GM08714 (cell line): ENCODE measurements at regions not wholly inside any gene's neighbourhood (a gene's known extent, or its start where the extent isn't known, plus 50 kb on each side); places are given as distances from the start of the nearest gene placed in this dataset.

Experiments used
- H3K4me3 ChIP-seq: fragments of 200-500 bp; sonication (Bioruptor generic); 2 replicates; pipeline ENCODE4 v1.5.1; 2014; ENCODE audit warnings: mild to moderate bottlenecking, low read length, inconsistent platforms
- ZNF274 ChIP-seq: IDR thresholded peaks from 2 replicates; pipeline ENCODE4 v1.6.1; 2012; ENCODE audit warnings: mild to moderate bottlenecking, low read depth, low read length

DNA sequence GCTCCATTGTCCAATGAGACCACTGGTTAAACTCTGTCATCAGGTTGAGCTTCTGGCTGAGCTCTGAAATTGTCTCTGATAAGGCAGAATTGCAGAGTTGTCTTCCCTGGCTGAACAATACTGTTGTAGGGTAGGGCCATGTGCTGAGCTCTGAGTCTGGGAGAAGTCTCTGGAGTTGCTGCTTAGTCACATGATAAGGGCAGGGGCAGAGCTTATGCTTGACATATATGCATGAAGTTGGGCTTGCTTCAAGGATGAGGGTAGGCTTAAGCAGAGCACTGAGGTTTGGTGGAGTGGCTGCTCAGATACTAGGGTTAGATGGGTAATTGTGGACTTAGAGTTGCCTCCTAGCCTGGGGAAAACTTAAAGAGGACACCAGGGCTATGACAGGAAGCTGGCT, 946.3 kb upstream of the MIR17HG start:
- TF ChIP-seq ZNF274, result no peak
- H3K4me3 ChIP-seq, result no peak overlapping the region

DNA sequence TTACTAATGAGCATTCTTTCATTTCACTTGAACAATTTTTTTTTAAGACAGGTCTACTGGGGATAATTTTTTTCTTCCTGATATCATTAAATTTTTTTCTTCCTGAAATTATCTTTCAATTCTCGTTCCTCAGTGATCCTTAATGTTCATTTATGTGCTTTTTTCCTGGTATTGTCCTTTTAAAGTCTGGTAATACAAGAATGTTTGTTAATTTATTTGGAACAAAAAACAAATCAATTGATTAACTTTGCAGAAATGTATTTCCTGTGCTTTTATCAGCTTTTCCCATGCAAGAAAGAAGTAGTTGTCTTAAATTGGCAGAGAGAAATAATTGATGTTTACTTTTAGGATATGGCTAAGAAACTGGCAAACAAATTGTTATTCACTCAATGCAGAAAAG, 945.4 kb upstream of the MIR17HG start:
- no peak for TF ChIP-seq ZNF274
- no peak overlapping the region for H3K4me3 ChIP-seq

DNA sequence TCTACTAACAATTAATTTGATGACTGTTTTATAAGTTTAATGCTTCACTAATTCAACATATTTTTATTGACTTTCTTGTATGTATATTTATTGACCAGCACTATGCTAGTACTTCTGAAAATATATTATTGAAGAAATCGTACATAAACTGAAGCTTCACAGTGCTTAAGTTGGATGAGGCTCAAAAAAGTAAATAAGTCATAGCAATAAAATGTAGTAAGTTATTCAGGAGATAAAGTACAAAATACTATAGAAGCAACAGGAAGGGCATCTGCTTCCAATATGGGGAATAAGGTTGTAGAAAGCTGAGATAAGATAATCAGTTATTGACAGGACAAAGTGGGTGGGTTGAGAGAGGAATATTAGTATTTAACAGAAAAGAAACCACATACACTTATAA, 944.9 kb upstream of the MIR17HG start:
- TF ChIP-seq ZNF274, result no peak
- no peak overlapping the region for H3K4me3 ChIP-seq

DNA sequence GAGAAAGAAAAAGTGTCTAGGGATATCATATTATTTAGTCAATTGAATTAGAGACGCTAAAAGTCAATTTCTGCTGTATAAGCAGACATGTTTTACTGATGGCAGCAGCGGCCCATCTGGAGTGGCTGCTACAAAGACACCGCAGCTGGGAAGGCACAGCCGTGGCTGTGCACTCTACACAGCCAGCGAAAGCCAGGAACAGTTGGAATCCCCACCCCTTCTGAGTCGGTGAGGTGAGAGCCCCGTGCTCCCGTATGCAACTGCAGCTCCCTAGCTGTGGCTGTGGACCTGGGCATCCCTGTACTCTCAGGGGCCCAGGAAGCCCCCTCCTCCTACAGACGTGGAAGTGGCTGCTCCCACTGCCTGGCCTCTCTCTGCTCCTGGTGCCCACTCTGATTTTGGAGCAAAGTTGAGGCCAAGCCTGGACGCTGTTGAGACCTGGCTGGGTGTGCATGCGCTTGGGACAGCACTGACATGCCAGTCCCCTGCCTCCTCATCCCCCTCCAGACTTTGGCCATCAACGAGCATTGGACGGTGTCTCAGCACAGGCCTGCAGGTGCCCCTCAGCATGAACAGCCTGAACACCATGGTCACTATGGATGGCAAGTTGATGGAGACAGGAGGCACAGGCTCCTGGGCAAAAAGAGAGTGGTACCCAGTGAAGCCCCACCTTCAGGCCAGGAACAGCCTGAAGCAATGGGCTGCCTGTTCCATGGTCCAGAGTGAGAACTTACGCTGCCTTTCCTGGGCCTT, 944.0 kb upstream of the MIR17HG start:
- TF ChIP-seq ZNF274, result no peak
- no peak overlapping the region for H3K4me3 ChIP-seq

DNA sequence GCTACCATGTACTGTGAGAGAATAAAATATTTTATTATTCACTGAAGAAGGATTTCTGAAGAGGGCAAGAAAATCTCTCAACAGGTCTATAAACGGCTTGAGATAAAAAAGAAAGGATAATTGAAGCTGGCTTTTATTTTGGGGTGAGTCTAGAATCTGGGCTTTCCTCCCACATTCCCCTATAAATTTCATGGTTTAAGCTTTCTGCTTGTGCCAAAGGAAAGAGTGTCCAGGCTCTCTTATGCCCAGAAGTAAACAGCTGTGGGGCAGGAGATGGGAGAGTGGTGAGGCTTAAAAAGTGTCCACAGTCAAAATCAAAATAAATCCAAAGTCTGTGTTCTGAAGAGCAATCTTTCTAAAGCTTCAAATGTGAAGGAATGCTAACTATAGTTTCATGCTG, 942.2 kb upstream of the MIR17HG start:
- no peak for TF ChIP-seq ZNF274
- no peak overlapping the region for H3K4me3 ChIP-seq

DNA sequence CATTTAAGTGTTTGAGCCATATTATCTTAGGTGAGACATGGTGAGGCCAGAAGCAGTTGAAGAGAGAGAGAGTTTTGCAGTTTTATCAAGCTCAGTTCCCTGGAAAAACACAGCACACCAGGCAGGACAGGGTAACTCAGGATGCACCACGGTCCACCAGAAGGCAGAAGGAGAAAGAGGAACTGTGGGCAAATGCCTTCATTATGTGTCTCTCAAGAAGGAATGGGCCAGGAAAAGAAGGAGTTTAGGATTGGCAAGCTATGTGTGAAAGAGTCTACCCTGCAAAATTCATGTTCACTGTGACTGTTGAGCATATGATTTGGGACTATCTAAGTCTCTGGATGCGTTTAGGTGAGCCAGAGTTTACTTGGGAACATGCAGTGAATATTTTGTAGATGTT, 934.5 kb upstream of the MIR17HG start:
- no peak overlapping the region for H3K4me3 ChIP-seq
- no peak for TF ChIP-seq ZNF274

DNA sequence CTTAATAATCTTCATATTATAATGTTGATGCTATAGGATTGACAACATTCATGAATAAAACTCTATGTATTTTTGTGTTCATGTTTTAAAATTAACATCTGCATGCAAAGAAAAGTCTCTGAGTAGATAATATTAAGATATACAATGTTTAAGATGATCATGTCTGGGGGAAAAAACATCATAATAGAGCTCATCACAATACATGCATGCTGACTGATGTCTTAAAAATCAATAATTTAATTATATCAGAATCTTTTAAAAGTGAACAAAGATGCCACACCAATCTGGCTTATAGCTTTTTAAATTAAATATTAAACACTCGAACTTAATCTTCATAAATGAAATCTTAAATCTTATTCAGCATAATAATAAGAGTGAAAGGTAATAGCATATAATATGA, 933.9 kb upstream of the MIR17HG start:
- no peak for TF ChIP-seq ZNF274
- H3K4me3 ChIP-seq, result no peak overlapping the region

DNA sequence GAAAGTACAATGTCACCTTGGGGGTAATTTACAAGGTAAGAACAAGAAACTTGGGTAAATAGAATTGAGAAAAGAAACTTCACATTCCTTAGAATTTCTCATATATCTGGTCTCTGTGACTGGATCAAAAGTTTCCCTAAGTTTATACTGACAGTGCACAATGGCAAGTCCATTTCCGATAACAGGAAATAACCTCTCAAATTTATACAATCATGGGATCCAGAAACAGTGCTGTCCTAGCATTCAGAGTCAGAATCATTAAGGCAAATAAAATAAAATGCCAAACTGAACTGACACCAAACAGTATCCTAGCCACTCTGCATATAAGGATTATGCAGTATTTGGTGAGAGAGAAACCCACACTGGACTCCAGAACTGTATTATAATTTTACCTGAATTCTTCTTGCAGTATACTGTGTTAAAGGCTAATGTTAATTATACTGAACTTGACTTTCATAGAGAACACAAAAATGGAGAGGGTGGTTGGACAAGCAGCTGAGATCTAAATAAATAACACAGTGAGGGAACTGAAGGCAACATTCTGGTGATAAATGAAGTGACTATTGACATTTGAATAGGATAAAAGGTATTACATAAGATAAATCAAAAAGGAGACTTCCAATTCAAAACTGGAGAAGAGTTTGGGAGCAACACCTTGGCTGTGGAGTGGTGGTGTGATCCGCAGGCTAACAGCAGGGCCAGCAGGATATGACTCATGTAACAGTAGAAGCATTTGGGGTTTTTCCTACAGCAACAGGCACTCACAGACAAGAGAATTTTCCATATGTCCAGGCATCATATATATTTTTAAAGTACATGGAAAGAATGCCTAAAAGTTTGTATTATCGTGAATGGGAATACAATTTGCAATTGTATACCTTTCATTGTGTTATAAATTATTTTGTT, 932.5 kb upstream of the MIR17HG start:
- H3K4me3 ChIP-seq, result no peak overlapping the region

DNA sequence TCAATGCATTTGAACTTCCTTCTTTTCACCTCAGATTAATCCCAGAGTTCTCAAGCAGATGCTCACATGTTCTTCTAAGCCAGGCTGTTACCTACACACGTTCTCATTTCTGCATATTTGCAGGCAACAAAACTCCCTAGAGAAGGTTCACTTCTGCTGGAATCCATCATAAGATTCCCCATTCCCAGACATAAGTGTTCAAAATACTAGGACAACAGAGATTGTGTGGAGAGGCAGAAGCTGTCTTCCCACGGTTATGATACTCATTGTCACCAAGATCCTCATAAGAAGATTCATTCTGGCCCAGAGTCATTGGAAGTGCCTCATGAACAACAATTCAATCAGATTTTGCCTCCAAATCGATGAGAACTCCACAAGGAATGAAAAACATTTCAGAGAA, 931.6 kb upstream of the MIR17HG start:
- no peak overlapping the region for H3K4me3 ChIP-seq
- no peak for TF ChIP-seq ZNF274

More for the DNA sequence above, 932.5 kb upstream of the MIR17HG start:
- TF ChIP-seq ZNF274, result no peak

DNA sequence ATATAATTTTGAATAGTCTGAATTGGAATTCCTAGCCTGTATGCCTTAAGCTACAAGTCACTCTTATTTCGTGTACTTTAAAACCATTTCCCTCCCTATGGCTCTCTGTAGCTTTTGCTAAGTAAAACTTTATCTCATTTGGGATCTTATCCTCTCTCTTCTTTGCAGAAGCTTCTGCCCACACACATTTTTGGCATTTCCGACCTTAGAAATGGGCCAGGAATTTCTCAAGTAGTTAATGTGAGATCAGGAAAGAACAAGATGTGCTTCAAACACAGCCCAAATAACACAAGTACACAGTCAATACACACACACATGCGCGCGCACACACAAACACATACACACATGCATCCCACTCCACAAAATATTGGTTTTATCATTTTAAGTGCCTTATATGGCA, 931.0 kb upstream of the MIR17HG start:
- no peak overlapping the region for H3K4me3 ChIP-seq
- TF ChIP-seq ZNF274, result no peak

DNA sequence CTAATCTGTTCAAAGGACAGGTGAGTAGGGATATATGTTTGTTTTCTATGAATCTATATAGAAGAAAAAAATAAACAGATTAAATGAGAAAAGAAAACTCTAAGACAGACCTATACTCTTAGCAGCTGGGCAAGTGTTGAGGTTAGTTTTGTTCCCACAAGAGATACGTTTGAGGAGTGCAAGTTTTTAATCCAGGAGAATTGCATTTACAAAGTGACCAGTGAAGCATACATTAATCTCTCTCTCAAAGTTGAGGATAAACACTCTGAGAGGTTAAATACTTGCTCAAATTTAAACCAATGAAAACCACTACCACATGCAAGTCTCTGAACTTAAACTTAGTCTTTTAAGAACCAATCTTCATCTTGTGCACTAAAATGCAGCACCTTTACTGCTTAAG, 930.5 kb upstream of the MIR17HG start:
- TF ChIP-seq ZNF274, result no peak
- no peak overlapping the region for H3K4me3 ChIP-seq

DNA sequence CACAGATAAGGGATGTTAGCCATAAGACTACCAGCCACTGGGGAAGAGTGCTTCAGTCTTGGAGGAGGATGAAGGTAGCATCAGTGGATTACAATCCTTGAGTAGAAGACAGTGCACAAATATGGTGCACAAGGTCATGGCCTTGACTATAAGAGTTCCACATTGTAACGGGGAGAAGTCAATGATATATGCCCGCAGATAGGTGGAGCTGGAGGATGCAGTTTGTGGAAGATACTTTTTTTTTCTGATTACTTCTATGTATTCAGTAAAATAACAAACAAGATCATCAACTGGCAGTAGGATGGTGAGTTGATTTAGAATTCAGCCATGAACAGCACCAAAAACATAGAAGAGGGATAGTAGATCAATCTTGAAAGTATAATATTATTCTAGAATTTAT, 926.8 kb upstream of the MIR17HG start:
- no peak for TF ChIP-seq ZNF274
- no peak overlapping the region for H3K4me3 ChIP-seq

DNA sequence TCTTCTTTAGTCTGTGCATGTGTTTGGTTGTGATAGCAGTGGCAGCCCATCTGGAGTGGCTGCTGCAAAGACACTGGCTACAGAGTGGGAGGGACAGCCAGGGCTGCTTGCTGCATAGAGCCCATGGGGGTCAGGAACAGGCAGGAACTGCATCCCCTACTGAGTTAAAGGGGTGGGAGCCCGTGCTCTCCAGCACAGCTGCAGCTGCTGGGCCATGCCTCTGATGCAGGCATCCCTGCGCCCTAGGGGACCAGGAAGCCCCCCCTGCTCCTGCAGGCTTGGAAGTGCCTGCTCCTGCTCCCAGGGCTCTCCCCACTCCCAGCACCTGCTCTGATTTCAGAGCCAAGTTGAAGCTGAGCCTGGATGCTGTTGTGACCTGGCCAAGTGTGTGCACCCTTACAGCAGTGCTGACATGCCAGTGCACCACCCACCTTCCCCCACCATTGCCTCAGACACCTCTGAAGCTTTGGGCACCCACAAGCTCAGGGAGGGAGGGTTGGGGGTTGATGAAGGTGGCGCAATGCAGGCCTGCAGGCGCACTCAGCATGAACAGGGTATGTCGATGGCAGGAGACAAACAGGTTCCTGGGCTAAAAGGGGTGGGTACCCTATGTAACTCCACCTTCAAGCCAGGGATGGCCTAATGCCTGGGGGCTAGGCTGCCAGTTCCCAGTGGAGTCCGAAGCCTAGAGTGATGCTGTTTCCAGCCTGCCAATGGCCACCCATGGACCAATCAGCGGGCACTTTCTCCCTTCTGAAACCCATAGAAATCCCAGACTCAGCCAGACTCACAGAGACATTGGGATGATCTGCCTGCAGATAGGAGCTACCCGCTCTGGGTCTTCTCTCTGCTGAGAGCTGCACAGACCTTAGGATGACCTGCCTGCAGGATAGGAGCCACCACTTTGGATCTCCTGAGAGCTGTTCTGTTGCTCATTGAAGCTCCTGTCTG, 919.9 kb upstream of the MIR17HG start:
- no peak for TF ChIP-seq ZNF274
- H3K4me3 ChIP-seq, result no peak overlapping the region
